ENCODE measurements at regions not wholly inside any gene's neighbourhood (a gene's known extent, or its start where the extent isn't known, plus 50 kb on each side); places are given as distances from the start of the nearest gene placed in this dataset.
A peak's percentile ranks its signal among the peaks of the same experiment; 100 is the strongest.

GRCh38 chr5:57989378-57989777 is 470.5 kb downstream of the PLK2 start:
- DNase-seq (no peak), ATAC-seq (peak in 1 of 4 donors; percentile 59)
- Histone ChIP-seq H3K36me3 (no peaks in the 10 kb centered on the region), H3K9me3 (peaks cover 0 to 7% (median 0%) of the 10 kb centered on the region in 12 donors), H3K4me3 (no peak overlapping the region), H3K4me1 (peaks cover 0 to 11% (median 2%) of the 10 kb centered on the region in 12 donors), H3K27me3 (no peaks in the 10 kb centered on the region), H3K27ac (peak overlapping the region in 1 of 12 donors; percentile 19)
- 56 to 69% (median 60%) methylated on average over 3 of the region's 3 CpGs for WGBS, 4 donors
- intact Hi-C loops (cut with DNase I): no loop called here
- TF ChIP-seq POLR2A (IDR thresholded peaks at IDR 0.05) (no peak), CTCF (IDR thresholded peaks at IDR 0.05) (no peak)

- 80 to 91% (median 88%) methylated on average over 1 of the region's 1 CpG for WGBS, 4 donors
- no peak overlapping the region for H3K4me3 ChIP-seq
- DNase-seq (no peak), ATAC-seq (no peak)
- intact Hi-C loops (cut with DNase I): no loop called here
- H3K27me3 ChIP-seq: no peaks in the 10 kb centered on the region
- H3K9me3 ChIP-seq: peaks cover 0 to 7% (median 0%) of the 10 kb centered on the region in 12 donors
- no peaks in the 10 kb centered on the region for H3K36me3 ChIP-seq
- H3K4me1 ChIP-seq: peaks cover 0 to 11% (median 2%) of the 10 kb centered on the region in 12 donors
- H3K27ac ChIP-seq: peak overlapping the region in 1 of 12 donors; percentile 19
- no peak for TF ChIP-seq POLR2A (IDR thresholded peaks at IDR 0.05)
These were observed 471.1 kb downstream of the PLK2 start for GRCh38 chr5:57988813-57989212.

- Histone ChIP-seq H3K36me3 (no peaks in the 10 kb centered on the region), H3K4me3 (no peak overlapping the region), H3K27ac (no peak overlapping the region), H3K9me3 (peaks cover 0 to 5% (median 0%) of the 10 kb centered on the region in 12 donors), H3K27me3 (no peaks in the 10 kb centered on the region), H3K4me1 (peaks cover 0 to 11% (median 2%) of the 10 kb centered on the region in 12 donors)
- intact Hi-C loops (cut with DNase I): no loop called here
- DNase-seq (no peak), ATAC-seq (no peak)
- WGBS, 4 donors: 70 to 80% (median 76%) methylated on average over 1 of the region's 1 CpG
- TF ChIP-seq CTCF (IDR thresholded peaks at IDR 0.05): no peak
- TF ChIP-seq POLR2A (IDR thresholded peaks at IDR 0.05): no peak
These were observed 472.3 kb downstream of the PLK2 start for GRCh38 chr5:57987552-57987951.

GRCh38 chr5:57986761-57987341 is 473.0 kb downstream of the PLK2 start:
- H3K4me1 ChIP-seq: peaks cover 0 to 11% (median 2%) of the 10 kb centered on the region in 12 donors
- H3K27me3 ChIP-seq: no peaks in the 10 kb centered on the region
- TF ChIP-seq CTCF (IDR thresholded peaks at IDR 0.05): no peak
- TF ChIP-seq POLR2A (IDR thresholded peaks at IDR 0.05): no peak
- DNase-seq (peak in 1 of 5 donors; percentile 17), ATAC-seq (no peak)
- no peak overlapping the region for H3K27ac ChIP-seq
- no peaks in the 10 kb centered on the region for H3K36me3 ChIP-seq
- H3K4me3 ChIP-seq: no peak overlapping the region
- H3K9me3 ChIP-seq: no peaks in the 10 kb centered on the region
- intact Hi-C loops (cut with DNase I): no loop called here

DNA sequence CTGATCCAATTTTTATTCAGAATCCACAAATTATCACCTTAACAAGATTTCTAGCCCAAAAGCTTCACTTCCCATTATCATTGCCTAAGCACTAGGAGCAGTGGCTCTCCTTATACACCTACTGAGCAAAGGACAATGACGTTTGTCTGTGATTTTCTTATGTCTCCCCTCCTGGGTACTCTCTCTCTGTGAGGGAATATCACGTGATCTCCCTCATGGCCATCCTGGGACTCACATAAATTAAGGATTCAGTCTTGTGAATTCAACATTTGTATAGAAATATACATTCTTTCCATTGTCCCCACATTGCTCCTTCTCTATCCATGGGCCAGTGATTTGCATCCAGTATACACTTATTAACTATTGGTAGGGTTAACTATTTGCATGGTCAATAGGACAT is 476.5 kb downstream of the PLK2 start:
- intact Hi-C loops (cut with DNase I): no loop called here
- Histone ChIP-seq H3K9me3 (no peaks in the 10 kb centered on the region), H3K27ac (no peak overlapping the region), H3K4me1 (peaks cover 0 to 8% (median 0%) of the 10 kb centered on the region in 12 donors), H3K27me3 (no peaks in the 10 kb centered on the region), H3K4me3 (no peak overlapping the region), H3K36me3 (no peaks in the 10 kb centered on the region)
- WGBS, 4 donors: 45 to 46% (median 46%) methylated on average over 2 of the region's 2 CpGs
- ATAC-seq (no peak), DNase-seq (no peak)
- TF ChIP-seq POLR2A (IDR thresholded peaks at IDR 0.05) (no peak), CTCF (IDR thresholded peaks at IDR 0.05) (no peak)
